Endothelial cell (in vitro differentiated cells): ENCODE measurements at regions not wholly inside any gene's neighbourhood (a gene's known extent, or its start where the extent isn't known, plus 50 kb on each side); places are given as distances from the start of the nearest gene placed in this dataset.

Experiments
- DNase-seq: peaks from one replicate; pipeline ENCODE4 v3.0.0; 2021; ENCODE audit warnings: low spot score
- H3K27ac Mint-ChIP-seq: one replicate; pipeline ENCODE4 v1.8.0; 2021; ENCODE audit warnings: mixed read lengths, inconsistent platforms; ENCODE audit not compliant: unreplicated experiment
- H3K27me3 Mint-ChIP-seq: one replicate; pipeline ENCODE4 v1.8.0; 2021; ENCODE audit warnings: mild to moderate bottlenecking, moderate library complexity, mixed read lengths, inconsistent platforms; ENCODE audit not compliant: unreplicated experiment
- H3K36me3 Mint-ChIP-seq: one replicate; pipeline ENCODE4 v1.8.0; 2021; ENCODE audit warnings: mild to moderate bottlenecking, low read depth, mixed read lengths, inconsistent platforms; ENCODE audit not compliant: unreplicated experiment
- H3K4me1 Mint-ChIP-seq: one replicate; pipeline ENCODE4 v1.8.0; 2021; ENCODE audit warnings: mild to moderate bottlenecking, mixed read lengths, inconsistent platforms; ENCODE audit not compliant: unreplicated experiment
- H3K4me3 Mint-ChIP-seq: one replicate; pipeline ENCODE4 v1.8.0; 2021; ENCODE audit warnings: mild to moderate bottlenecking, mixed read lengths, inconsistent platforms; ENCODE audit not compliant: unreplicated experiment
- H3K9me3 Mint-ChIP-seq: one replicate; pipeline ENCODE4 v1.8.0; 2021; ENCODE audit warnings: mixed read lengths, inconsistent platforms; ENCODE audit not compliant: unreplicated experiment
- TF ChIP-seq, protein P1 (sequence below): fragments of 200-600 bp; sonication (generic); IDR thresholded peaks from one replicate; pipeline ENCODE4 v1.5.0; 2021; ENCODE audit warnings: antibody characterized with exemption; ENCODE audit not compliant: unreplicated experiment

DNA sequence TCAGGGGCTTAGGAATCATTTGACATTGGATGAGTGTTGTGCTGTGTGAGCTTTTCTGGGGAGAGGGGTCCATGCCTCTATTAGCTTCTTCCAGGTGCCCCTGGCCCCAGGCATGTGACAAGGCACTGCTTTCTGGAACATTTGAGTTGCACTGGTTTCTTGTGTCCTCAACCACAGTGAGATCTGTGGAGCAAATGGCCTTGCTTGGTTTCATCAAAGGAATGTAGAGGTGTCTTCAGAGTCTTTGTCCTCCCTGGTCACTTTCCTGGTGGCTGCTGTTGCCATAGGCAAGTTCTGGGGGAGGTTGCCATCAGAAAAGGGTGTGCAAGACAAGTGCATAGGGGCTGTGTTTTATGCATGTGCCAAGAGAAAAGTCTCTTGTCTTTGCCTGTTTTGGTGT is 157.5 kb downstream of the MACROH2A1 start:
- no peaks in the 10 kb centered on the region for H3K9me3 Mint-ChIP-seq
- no peak for DNase-seq
- no peaks in the 10 kb centered on the region for H3K27me3 Mint-ChIP-seq
- TF ChIP-seq, protein P1, sequence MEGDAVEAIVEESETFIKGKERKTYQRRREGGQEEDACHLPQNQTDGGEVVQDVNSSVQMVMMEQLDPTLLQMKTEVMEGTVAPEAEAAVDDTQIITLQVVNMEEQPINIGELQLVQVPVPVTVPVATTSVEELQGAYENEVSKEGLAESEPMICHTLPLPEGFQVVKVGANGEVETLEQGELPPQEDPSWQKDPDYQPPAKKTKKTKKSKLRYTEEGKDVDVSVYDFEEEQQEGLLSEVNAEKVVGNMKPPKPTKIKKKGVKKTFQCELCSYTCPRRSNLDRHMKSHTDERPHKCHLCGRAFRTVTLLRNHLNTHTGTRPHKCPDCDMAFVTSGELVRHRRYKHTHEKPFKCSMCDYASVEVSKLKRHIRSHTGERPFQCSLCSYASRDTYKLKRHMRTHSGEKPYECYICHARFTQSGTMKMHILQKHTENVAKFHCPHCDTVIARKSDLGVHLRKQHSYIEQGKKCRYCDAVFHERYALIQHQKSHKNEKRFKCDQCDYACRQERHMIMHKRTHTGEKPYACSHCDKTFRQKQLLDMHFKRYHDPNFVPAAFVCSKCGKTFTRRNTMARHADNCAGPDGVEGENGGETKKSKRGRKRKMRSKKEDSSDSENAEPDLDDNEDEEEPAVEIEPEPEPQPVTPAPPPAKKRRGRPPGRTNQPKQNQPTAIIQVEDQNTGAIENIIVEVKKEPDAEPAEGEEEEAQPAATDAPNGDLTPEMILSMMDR: no peak
- no peak overlapping the region for H3K4me3 Mint-ChIP-seq
- H3K27ac Mint-ChIP-seq: no peak overlapping the region
- H3K36me3 Mint-ChIP-seq: no peaks in the 10 kb centered on the region
- H3K4me1 Mint-ChIP-seq: no peaks in the 10 kb centered on the region

DNA sequence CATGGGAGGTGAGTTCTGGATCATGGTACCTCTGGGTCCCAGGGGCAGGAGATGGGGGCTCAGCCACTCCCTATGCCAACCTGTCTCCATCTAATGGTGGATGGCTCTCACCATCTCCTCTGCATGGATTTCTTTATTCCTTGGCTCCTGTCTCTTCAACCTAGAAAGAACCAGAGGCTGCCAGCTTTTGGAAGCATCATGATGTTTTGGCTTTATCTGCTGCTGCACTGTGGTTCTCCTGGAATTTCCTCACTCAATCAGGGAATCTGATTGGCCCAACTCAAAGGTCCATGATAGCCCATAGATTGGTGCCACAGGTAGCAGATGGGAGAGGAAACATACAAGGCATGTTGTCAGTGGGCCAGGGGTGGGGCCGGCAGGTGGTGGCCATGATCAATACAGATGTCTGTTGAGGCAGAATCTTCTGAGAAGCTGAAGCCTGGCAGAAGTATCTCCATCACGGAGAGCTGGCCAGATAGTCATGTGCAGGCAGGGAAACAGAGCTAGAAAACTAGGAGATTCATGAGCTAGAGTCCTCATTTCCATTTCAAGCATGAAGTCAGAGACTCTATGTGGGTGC is 158.2 kb downstream of the MACROH2A1 start:
- Mint-ChIP-seq H3K4me3 (no peak overlapping the region), H3K4me1 (no peaks in the 10 kb centered on the region), H3K9me3 (no peaks in the 10 kb centered on the region), H3K27me3 (no peaks in the 10 kb centered on the region), H3K36me3 (no peaks in the 10 kb centered on the region), H3K27ac (no peak overlapping the region)
- DNase-seq: no peak
- TF ChIP-seq, protein P1: no peak

DNA sequence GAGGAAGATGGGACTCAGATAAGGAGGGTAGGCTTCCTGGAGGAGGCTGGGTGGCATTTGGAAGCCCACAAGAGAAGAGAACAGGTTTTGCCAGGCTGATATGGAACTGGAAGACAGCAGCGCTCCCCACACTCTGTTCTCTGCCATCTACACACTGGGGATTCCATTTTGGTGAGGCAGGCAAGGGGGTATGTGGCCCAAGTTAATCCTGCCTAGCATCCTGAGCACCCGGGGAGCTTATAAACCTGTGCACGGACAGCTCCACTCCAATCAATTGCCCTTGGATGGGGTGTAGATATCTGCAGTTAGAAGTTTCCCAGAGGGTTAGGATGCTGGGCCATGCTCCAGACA is 158.8 kb downstream of the MACROH2A1 start:
- Mint-ChIP-seq H3K4me1 (no peaks in the 10 kb centered on the region), H3K36me3 (no peaks in the 10 kb centered on the region), H3K27me3 (no peaks in the 10 kb centered on the region), H3K4me3 (no peak overlapping the region), H3K27ac (no peak overlapping the region), H3K9me3 (no peaks in the 10 kb centered on the region)
- TF ChIP-seq, protein P1: no peak
- DNase-seq: no peak

DNA sequence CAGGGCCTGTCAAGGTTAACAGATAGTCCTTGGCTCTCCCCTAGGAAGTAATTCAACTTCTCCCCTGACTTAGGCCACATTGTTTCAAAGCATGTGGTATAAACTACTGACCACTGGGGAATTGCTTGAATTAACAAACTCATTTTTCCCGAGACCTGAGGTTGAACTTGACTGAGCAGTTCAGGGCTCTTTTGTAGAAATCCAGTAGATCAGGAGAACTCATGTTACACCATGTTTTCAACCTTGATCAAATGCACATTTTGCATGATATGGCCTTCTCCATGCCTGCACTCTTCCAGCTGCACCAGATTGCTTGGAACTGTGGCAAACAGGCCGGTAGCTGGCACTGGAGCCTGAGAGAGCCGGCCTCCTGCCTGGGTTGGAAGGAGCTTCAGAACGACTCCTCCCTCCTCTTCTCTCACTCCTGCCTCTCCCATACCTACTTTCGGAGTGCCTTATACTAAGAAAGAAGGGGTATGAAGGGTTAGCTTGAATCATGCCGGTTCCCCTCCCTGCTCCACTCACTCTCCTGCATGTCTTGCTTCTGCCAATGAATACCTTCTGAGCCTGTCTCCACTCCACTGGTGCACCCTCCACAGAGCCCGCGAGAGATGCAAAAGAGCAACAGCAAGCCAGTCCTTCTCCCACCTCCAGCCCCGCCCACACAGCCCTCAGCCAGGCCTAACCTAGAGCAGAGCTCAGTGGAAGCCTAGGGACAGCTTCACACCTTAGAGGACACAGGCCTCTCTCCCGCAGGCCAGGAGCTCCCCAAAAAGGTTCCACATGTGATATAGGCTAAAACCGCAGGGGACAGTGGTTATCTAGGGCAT is 159.4 kb downstream of the MACROH2A1 start:
- no peak overlapping the region for H3K4me3 Mint-ChIP-seq
- H3K27me3 Mint-ChIP-seq: no peaks in the 10 kb centered on the region
- no peaks in the 10 kb centered on the region for H3K4me1 Mint-ChIP-seq
- no peaks in the 10 kb centered on the region for H3K36me3 Mint-ChIP-seq
- TF ChIP-seq, protein P1: no peak
- no peaks in the 10 kb centered on the region for H3K9me3 Mint-ChIP-seq
- H3K27ac Mint-ChIP-seq: no peak overlapping the region
- no peak for DNase-seq

DNA sequence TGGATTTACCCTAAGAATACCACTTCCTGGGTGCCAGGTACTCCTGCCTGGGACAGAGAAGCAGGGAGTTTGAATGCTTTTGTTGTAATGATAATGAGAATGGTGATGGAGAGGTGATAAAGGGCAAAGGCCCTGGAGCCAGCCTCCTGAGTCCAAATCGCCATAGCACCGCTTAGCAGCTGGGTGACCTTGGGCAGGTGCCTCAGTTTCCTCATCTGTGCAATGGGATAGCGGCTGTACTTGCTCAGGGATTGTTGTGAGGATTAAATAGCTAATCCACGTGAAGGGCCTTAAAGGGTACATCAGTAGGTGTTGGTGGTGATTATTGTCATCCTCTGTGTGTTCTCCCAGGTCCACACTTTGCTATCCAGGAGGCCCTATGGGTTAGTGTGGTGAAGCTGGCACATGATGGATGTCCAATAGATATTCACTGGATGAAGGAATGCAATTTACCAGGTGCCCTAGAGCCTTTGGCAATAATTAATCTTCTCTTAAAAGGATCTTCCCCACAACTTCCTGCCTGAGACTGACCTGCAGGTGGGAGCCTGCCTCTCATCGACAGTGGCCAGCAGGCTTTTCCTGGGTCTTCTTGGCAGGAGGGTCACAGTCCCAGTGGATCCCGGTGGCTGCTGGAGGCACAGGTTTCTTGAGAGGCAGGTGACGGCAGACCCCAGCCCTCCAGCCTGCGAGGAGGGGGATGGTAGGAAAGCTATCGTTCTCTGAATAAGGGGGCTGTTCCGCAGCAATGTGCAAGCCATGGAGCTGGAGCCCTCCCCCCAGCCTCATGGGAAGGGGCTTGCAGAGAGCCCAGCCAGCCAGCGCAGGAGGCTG is 160.2 kb downstream of the MACROH2A1 start:
- Mint-ChIP-seq H3K36me3 (no peaks in the 10 kb centered on the region), H3K4me3 (no peak overlapping the region), H3K9me3 (no peaks in the 10 kb centered on the region), H3K27me3 (peaks cover 6% of the 10 kb centered on the region), H3K27ac (no peak overlapping the region), H3K4me1 (no peaks in the 10 kb centered on the region)
- no peak for DNase-seq
- TF ChIP-seq, protein P1: no peak
